ENCODE measurements at regions not wholly inside any gene's neighbourhood (a gene's known extent, or its start where the extent isn't known, plus 50 kb on each side); places are given as distances from the start of the nearest gene placed in this dataset.

- H3K9me3 ChIP-seq = no peaks in the 10 kb centered on the region
- DNase-seq (ENCODE audit: extremely low spot score in 2 of 2) = no peak
- no peak overlapping the region for H3K27ac ChIP-seq
- intact Hi-C loops (cut with DNase I) = no loop called here
- no peaks in the 10 kb centered on the region for H3K4me1 ChIP-seq
- H3K27me3 ChIP-seq = no peaks in the 10 kb centered on the region
- H3K36me3 ChIP-seq = no peaks in the 10 kb centered on the region
- TF ChIP-seq CTCF (IDR thresholded peaks at IDR 0.05) = no peak
- no peak for TF ChIP-seq POLR2AphosphoS5 (IDR thresholded peaks at IDR 0.05; ENCODE audit: insufficient read depth in 1 of 2, low read depth in 1 of 2)
- TF ChIP-seq POLR2A (IDR thresholded peaks at IDR 0.05) = no peak
- no peak overlapping the region for H3K4me3 ChIP-seq
Measured at GRCh38 chr7:19851504-19851903, 78.1 kb upstream of the TMEM196 start.

DNA sequence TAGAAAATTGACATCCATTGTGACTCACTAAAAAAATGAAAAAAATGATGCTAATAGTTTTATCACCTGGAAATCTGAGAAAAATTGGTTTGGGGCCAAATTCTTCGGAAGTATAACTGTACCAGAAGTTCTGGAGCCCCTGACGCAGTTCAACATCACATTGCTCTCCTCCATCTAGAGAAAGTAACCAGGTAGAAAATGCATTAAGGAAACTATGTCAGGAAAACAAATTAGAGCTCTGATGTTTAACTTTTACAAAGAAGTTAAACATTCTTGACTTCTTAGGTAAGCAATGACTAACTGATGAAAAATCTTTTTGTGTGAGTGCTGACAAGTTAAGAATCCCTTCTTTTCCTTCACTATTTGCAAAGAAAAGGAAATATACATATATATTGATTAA lies 61.1 kb upstream of the TMEM196 start:
- TF ChIP-seq POLR2A (IDR thresholded peaks at IDR 0.05) = no peak
- TF ChIP-seq CTCF (IDR thresholded peaks at IDR 0.05) = no peak
- TF ChIP-seq POLR2AphosphoS5 (IDR thresholded peaks at IDR 0.05; ENCODE audit: insufficient read depth in 1 of 2, low read depth in 1 of 2) = no peak
- no peak for DNase-seq (ENCODE audit: extremely low spot score in 2 of 2)
- intact Hi-C loops (cut with DNase I) = no loop called here
- H3K27me3 ChIP-seq = no peaks in the 10 kb centered on the region
- no peak overlapping the region for H3K4me3 ChIP-seq
- no peaks in the 10 kb centered on the region for H3K9me3 ChIP-seq
- H3K36me3 ChIP-seq = no peaks in the 10 kb centered on the region
- no peak overlapping the region for H3K27ac ChIP-seq
- H3K4me1 ChIP-seq = no peaks in the 10 kb centered on the region

DNA sequence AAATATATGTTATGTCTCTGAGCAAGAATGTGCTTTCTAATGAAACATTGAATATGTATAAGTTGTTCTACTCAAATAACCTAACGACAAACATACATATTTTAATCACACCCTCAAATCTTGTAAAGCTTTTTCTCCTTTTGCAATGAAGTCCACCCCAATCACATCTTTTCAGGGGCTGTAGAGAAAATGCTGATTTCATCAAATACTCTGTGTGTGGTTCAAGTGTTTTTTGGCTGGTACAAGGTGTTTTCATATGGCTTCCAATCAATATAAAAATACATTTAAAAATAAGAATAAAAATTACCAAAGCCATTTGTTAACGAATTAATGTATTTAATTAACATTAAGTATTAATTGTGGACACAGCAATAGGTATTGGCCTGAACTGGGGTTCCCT lies 57.2 kb upstream of the TMEM196 start:
- intact Hi-C loops (cut with DNase I) = no loop called here
- Histone ChIP-seq H3K27me3 (no peaks in the 10 kb centered on the region), H3K4me1 (no peaks in the 10 kb centered on the region), H3K9me3 (no peaks in the 10 kb centered on the region), H3K36me3 (no peaks in the 10 kb centered on the region), H3K27ac (no peak overlapping the region), H3K4me3 (no peak overlapping the region)
- DNase-seq (ENCODE audit: extremely low spot score in 2 of 2) = no peak
- no peak for TF ChIP-seq CTCF (IDR thresholded peaks at IDR 0.05)
- TF ChIP-seq POLR2AphosphoS5 (IDR thresholded peaks at IDR 0.05; ENCODE audit: insufficient read depth in 1 of 2, low read depth in 1 of 2) = no peak
- TF ChIP-seq POLR2A (IDR thresholded peaks at IDR 0.05) = no peak

All from vagina (tissue), 2 donors.